ENCODE measurements at regions not wholly inside any gene's neighbourhood (a gene's known extent, or its start where the extent isn't known, plus 50 kb on each side); places are given as distances from the start of the nearest gene placed in this dataset.
"Not testable (repeated sequence)": the region's sequence is repeated elsewhere in the genome, so short reads cannot be mapped to it uniquely, and the experiment has no call there.

DNA sequence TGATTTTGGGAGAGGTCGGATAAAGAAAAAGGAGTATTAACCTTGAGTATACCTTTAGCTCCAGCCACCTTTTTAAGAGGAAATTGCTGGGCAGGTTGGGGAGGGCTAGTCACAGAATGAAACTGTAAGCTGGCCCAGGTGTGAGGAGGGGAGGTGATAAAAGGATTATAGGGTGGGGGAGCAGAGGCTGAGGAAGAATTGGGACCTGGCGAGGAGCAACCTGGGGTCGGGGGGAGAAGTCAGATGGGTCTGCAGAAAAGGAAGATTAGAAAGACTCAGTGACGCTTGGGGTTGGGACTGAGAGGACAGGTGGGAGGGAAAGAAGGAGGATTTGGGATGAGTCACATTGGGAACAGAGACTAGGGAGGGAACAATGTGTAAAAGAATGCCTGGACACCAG is 1548.5 kb upstream of the WWC1 start:
- not testable (repeated sequence) for DNase-seq

DNA sequence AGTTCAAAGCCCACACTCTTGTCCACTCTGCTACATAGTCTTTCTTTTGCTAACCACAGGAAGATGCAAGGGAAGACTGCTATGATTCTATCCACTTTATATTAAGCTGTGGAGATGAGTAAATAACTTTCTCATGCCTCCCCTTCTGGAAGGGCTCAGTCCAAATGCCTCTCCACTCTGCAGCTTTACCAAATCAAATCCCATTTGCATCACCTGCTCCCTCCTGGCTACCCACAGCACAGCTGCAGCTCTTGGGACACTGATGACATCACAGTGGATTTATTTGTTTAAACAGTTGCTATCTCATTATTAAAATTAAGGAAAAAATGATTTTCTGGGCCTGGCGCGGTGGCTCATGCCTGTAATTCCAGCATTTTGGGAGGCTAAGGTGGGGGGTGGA is 1544.9 kb upstream of the WWC1 start:
- DNase-seq: no peak

DNA sequence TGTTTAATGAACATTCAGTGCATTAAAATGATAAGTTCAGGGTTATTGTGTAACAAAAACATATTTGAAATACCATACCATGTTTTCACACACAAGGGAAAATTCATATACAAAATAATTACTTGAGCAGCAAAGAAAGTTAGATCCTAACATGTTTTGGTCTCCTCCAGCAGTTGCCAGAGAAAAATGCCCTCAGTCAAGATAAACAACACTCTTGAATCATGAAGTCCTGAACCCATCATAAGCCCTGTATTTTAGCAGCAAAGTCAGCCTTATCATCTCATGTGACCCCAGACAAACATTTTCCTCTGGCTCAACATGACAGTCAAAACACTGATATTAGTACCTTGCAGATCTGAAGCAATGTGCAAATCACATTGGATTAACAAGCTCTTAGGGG is 1541.1 kb upstream of the WWC1 start:
- no peak for DNase-seq

GRCh38 chr5:166758151-166758550 is 1533.3 kb upstream of the WWC1 start:
- DNase-seq: peak; percentile 59

GRCh38 chr5:166767858-166768257 is 1523.6 kb upstream of the WWC1 start:
- DNase-seq: no peak

DNA sequence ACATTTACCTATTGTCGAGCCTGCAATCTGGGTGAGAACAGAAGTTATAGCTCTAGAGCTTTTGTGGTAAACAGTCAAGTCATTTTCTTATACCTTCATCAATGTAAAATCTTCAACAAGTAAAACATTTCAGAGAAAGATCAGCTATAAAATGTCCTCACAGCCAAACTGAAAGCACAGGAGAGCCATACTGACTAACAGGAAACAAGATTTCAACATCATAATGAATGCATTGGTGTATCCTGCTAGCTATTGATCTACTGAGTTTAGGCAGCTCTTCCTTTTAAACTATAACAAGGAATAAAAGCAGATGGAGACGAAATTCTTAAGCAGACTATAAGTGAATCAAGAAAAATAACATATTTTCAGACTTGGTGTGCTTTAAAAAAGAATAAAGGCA is 1522.9 kb upstream of the WWC1 start:
- peak; percentile 9 for DNase-seq

GRCh38 chr5:166772770-166773169 is 1518.7 kb upstream of the WWC1 start:
- peak; percentile 66 for DNase-seq

DNA sequence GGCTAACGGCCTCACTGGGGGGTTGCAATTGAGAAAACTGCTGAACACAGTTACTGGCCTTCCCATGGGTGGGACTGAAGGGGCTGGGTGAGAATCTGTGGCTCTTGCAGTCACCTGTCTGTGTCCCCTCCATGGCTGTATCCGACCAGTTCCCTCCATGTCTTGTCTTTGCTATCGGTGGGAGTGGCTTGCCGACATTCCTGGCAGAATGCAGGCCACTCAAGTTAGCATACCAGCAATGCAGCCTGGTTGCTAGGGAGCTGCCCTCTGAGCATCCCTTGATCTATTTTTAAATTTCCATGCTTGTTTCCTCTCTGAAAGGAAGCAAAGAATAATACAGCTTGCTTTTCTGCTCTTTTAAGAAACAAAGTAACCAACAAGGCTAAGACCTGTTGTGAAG is 1509.7 kb upstream of the WWC1 start:
- DNase-seq: no peak

DNA sequence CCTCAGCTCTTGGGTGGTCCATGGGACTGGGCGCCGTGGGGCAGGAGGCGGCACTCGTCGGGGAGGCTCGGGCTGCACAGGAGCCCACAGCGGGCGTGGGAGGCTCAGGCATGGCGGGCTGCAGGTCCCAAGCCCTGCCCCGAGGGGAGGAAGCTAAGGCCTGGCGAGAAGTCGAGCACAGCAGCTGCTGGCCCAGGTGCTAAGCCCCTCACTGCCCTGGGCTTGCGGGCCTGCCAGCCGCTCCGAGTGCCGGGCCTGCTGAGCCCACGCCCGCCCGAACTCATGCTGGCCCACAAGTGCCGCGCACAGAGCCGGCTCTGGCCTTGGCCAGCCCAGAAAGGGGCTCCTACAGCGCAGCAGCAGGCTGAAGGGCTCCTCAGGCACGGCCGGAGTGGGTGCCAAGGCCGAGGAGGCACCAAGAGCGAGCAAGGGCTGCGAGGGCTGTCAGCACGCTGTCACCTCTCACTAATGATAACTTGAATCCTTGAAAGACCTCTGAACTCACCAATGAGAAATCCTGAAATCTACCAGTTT is 1506.8 kb upstream of the WWC1 start:
- no peak for DNase-seq

GRCh38 chr5:166786178-166786577 is 1505.3 kb upstream of the WWC1 start:
- DNase-seq: no peak

GRCh38 chr5:166786889-166787288 is 1504.6 kb upstream of the WWC1 start:
- no peak for DNase-seq

GRCh38 chr5:166788050-166788449 is 1503.4 kb upstream of the WWC1 start:
- no peak for DNase-seq

GRCh38 chr5:166795756-166796155 is 1495.7 kb upstream of the WWC1 start:
- no peak for DNase-seq

GRCh38 chr5:166803058-166803457 is 1488.4 kb upstream of the WWC1 start:
- no peak for DNase-seq

DNA sequence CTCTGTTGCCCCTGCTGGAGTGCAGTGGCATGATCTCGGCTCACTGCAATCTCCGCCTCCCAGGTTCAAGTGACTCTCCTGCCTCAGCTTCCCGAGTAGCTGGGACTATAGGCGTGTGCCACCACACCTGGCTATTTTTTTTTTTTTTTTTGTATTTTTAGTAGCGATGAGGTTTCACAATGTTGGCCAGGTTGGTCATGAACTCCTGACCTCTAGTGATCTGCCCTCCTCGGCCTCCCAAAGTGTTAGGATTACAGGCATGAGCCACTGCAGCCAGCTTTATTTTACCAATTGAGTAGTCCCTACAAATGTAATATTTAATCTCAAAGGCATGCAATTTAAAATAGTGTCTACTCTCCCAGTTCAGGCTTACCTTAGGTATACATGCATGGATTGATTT is 1487.2 kb upstream of the WWC1 start:
- DNase-seq: not testable (repeated sequence)

DNA sequence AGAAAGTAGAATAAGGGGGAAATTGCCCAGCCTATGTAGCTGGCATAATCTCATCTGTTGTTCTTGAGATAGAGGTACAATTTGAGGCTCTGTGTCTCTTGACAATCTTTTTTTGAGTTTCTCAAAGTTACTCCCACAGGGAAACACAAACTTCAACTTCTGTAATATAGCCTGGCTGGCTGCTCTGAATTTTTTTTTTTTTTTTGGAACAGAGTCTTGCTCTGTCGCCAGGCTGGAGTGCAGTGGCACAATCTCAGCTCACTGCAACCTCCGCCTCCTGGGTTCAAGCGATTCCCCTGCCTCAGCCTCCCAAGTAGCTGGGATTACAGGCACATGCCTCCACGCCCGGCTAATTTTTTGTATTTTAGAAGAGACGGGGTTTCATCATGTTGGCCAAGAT is 1486.8 kb upstream of the WWC1 start:
- not testable (repeated sequence) for DNase-seq

DNA sequence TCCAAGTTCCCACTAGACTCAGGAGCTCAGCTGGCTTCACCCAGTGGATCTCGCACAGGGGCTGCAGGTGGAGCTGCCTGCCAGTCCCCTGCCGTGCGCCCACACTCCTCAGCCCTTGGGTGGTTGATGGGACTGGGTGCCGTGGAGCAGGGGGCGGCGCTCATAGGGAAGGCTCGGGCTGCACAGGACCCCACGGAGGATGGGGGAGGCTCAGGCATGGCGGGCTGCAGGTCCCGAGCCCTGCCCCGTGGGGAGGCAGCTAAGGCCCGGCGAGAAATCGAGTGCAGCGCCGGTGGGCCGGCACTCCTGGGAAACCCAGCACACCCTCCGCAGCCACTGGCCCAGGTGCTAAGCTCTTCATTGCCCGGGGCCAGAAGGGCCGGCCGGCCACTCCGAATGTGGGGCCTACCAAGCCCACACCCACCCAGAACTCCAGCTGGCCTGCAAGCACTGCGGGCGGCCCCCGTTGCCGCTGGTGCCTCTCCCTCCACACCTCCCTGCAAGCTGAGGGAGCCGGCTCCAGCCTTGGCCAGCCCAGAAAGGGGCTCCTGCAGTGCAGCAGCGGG is 1481.3 kb upstream of the WWC1 start:
- DNase-seq: not testable (repeated sequence)

DNA sequence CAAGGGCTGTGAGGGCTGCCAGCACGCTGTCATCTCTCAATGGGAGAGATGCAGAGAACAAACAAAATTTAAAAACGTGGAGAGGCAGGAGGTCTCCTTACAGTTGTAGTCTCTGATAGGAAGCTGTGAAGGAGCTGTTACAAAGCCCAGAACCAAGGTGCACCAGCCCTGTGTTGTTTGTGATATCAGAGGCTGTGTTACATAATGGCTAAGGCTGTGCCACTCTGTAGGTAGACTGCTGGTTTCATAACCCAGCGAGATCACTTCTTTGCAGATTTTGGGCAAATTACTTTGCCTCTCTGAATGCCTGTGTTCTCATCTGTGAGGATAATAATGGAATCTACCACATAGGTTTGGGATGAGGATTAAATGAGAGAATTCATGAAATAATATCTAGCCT is 1480.7 kb upstream of the WWC1 start:
- no peak for DNase-seq

DNA sequence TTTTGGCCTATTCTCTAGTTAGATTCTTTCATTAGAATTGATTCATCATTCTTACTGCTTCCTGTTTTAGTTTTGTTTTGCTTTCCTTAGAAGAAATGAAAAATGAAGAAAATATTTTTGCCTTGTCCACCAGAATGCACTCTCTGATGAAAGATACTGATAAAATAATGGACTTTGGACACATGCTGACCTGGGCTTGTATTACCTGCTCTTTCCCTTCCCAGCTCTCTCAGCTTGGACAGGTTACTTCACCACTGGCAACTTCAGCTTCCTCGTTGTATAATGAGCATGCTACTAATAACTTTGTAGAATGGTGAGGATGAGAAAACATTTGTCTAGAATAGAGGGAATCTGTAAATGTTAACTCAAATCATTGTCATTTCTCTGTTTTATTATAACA is 1468.1 kb upstream of the WWC1 start:
- no peak for DNase-seq

GRCh38 chr5:166834246-166834645 is 1457.2 kb upstream of the WWC1 start:
- no peak for DNase-seq

- DNase-seq: no peak
These were observed 1446.4 kb upstream of the WWC1 start for GRCh38 chr5:166845044-166845443.

DNA sequence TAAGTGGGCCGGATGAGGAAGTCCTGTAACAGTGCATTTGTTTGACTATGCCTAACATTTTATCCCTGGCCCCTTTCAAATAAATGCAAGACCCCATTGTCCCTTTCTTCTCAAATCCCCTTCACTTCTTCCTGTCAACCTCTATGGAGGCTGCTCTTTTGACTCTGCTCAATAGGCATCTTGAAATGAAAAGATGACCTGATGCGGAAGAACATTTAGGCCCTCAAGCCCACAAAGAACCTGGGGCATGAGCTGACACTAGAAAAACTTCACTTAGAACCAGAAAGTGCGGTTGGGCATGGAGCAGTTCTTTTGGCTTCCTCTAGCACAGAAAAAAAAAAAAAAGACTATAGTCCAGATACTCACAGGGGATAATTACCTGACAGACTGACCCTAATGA is 1434.7 kb upstream of the WWC1 start:
- DNase-seq: no peak

- DNase-seq: no peak
These were observed 1431.0 kb upstream of the WWC1 start for GRCh38 chr5:166860426-166860825.

DNA sequence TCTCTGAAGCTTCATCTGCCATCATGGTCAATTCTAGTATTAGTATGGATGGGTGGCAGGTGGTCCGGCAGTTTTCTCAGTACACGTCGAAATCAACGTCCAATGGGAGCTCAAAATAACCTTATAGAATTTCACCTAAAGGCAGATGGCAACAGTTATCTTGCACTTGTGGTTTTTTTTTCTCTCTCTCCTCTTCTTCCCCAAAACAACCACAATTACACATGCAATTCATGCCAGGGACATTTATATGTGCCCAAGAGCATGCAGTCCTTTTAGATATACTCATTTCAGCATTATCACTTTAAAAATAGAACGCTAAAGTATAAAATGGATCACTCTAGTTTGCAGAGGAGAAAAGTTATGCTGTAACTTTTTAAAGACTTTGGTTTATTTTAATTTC is 1428.9 kb upstream of the WWC1 start:
- no peak for DNase-seq

- DNase-seq: no peak
These were observed 1426.2 kb upstream of the WWC1 start for GRCh38 chr5:166865206-166865605.

GRCh38 chr5:166880456-166880855 is 1411.0 kb upstream of the WWC1 start:
- no peak for DNase-seq
